Thyroid gland (tissue), 4 donors: ENCODE measurements at regions not wholly inside any gene's neighbourhood (a gene's known extent, or its start where the extent isn't known, plus 50 kb on each side); places are given as distances from the start of the nearest gene placed in this dataset.

Source experiments
- POLR2A ChIP-seq, 2 donors: fragments of 450-650 bp; IDR thresholded peaks; one replicate each; pipeline ENCODE4 v1.6.1; 2017; ENCODE audit warnings: antibody characterized with exemption in 2 of 2, mild to moderate bottlenecking in 2 of 2, moderate library complexity in 1 of 2
- TF ChIP-seq, protein P1 (sequence below), 6 experiments: fragments of 200-600 bp in 3 of 6; fragments of 450-650 bp in 3 of 6; sonication (generic) in 3 of 6; IDR thresholded peaks; one replicate each; pipeline ENCODE4 v1.5.1; 2016 to 2019; ENCODE audit warnings: antibody characterized with exemption in 6 of 6, mild to moderate bottlenecking in 2 of 6, inconsistent platforms in 1 of 6, moderate library complexity in 1 of 6

DNA sequence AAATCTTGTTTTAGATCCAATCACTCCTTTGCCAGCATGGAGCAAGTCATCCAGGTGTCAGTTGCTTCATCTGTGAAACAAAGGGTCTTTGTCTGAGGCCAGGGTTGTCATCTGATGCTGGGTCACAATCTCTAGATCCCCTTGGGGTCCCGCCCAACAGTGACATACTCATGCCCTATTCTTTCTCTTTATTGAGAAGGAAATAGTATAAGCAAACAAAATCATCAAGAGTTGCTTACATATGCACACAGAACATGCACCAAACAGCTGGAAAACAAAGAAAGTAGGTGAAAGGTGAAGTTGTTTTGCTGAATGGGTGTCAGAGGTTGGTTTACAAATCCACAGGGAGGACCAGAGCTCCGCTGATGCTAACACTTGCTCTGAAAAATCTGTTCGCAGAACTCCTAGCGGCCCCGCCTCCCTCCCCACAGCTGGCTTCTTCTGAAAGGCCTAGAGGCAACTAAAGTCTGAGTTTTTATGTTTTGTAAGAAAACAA, 106.1 kb upstream of the SLC44A1 start:
- TF ChIP-seq POLR2A (IDR thresholded peaks at IDR 0.05) = no peak
- TF ChIP-seq, protein P1, sequence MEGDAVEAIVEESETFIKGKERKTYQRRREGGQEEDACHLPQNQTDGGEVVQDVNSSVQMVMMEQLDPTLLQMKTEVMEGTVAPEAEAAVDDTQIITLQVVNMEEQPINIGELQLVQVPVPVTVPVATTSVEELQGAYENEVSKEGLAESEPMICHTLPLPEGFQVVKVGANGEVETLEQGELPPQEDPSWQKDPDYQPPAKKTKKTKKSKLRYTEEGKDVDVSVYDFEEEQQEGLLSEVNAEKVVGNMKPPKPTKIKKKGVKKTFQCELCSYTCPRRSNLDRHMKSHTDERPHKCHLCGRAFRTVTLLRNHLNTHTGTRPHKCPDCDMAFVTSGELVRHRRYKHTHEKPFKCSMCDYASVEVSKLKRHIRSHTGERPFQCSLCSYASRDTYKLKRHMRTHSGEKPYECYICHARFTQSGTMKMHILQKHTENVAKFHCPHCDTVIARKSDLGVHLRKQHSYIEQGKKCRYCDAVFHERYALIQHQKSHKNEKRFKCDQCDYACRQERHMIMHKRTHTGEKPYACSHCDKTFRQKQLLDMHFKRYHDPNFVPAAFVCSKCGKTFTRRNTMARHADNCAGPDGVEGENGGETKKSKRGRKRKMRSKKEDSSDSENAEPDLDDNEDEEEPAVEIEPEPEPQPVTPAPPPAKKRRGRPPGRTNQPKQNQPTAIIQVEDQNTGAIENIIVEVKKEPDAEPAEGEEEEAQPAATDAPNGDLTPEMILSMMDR (IDR thresholded peaks at IDR 0.05) = no peak
